NCI-H2196 (cell line): ENCODE measurements at regions not wholly inside any gene's neighbourhood (a gene's known extent, or its start where the extent isn't known, plus 50 kb on each side); places are given as distances from the start of the nearest gene placed in this dataset.

Experiments
- DNase-seq: peaks from one replicate; lab custom pipeline; 2025; ENCODE audit not compliant: unreplicated experiment; lab: John Stamatoyannopoulos, UW

GRCh38 chr18:41703744-41704530 lies 251.1 kb upstream of the PIK3C3 start:
- no peak for DNase-seq

- no peak for DNase-seq
Measured at GRCh38 chr18:41700416-41700815, 254.6 kb upstream of the PIK3C3 start.

GRCh38 chr18:41695441-41695840 lies 259.6 kb upstream of the PIK3C3 start:
- no peak for DNase-seq

GRCh38 chr18:41693008-41693407 lies 262.0 kb upstream of the PIK3C3 start:
- no peak for DNase-seq

GRCh38 chr18:41690332-41691127 lies 264.5 kb upstream of the PIK3C3 start:
- DNase-seq: no peak

- DNase-seq: no peak
Measured at GRCh38 chr18:41687138-41687537, 267.9 kb upstream of the PIK3C3 start.

GRCh38 chr18:41681138-41681880 lies 273.7 kb upstream of the PIK3C3 start:
- DNase-seq: no peak

GRCh38 chr18:41674506-41674905 lies 280.5 kb upstream of the PIK3C3 start:
- DNase-seq: no peak

- DNase-seq: no peak
Measured at GRCh38 chr18:41666231-41666630, 288.8 kb upstream of the PIK3C3 start.

GRCh38 chr18:41665210-41665609 lies 289.8 kb upstream of the PIK3C3 start:
- no peak for DNase-seq

- no peak for DNase-seq
Measured at GRCh38 chr18:41660654-41661053, 294.4 kb upstream of the PIK3C3 start.

GRCh38 chr18:41659438-41660130 lies 295.4 kb upstream of the PIK3C3 start:
- DNase-seq: no peak

GRCh38 chr18:41657189-41657588 lies 297.8 kb upstream of the PIK3C3 start:
- DNase-seq: no peak

GRCh38 chr18:41655074-41655473 lies 300.0 kb upstream of the PIK3C3 start:
- no peak for DNase-seq

GRCh38 chr18:41647914-41648313 lies 307.1 kb upstream of the PIK3C3 start:
- DNase-seq: no peak

- no peak for DNase-seq
Measured at GRCh38 chr18:41646915-41647620, 308.0 kb upstream of the PIK3C3 start.

- DNase-seq: peak; percentile 4
Measured at GRCh38 chr18:41645589-41646360, 309.3 kb upstream of the PIK3C3 start.

GRCh38 chr18:41644466-41644865 lies 310.6 kb upstream of the PIK3C3 start:
- DNase-seq: no peak

GRCh38 chr18:41643427-41643826 lies 311.6 kb upstream of the PIK3C3 start:
- no peak for DNase-seq

GRCh38 chr18:41642756-41643155 lies 312.3 kb upstream of the PIK3C3 start:
- DNase-seq: no peak
